HUES48 (cell line): ENCODE measurements at regions not wholly inside any gene's neighbourhood (a gene's known extent, or its start where the extent isn't known, plus 50 kb on each side); places are given as distances from the start of the nearest gene placed in this dataset.

Source experiments
- H3K27ac ChIP-seq: one replicate; pipeline ENCODE4 v1.7.0; 2013; ENCODE audit warnings: low read depth, low read length, inconsistent platforms
- H3K27me3 ChIP-seq: 2 replicates; pipeline ENCODE4 v1.6.1; 2013; ENCODE audit warnings: mild to moderate bottlenecking, low read length; ENCODE audit not compliant: control insufficient read depth, insufficient read depth
- H3K36me3 ChIP-seq: 2 replicates; pipeline ENCODE4 v1.6.1; 2013; ENCODE audit warnings: low read length; ENCODE audit not compliant: control insufficient read depth, insufficient read depth
- H3K4me1 ChIP-seq: 2 replicates; pipeline ENCODE4 v1.6.1; 2013; ENCODE audit warnings: mild to moderate bottlenecking, low read length; ENCODE audit not compliant: control insufficient read depth, insufficient read depth
- H3K4me3 ChIP-seq: 2 replicates; pipeline ENCODE4 v1.5.1; 2013; ENCODE audit warnings: mild to moderate bottlenecking, low read depth, low read length
- H3K9ac ChIP-seq: 2 replicates; pipeline ENCODE4 v1.6.1; 2013; ENCODE audit warnings: mild to moderate bottlenecking, low read depth, low read length, moderate library complexity
- H3K9me3 ChIP-seq: 2 replicates; pipeline ENCODE4 v1.6.1; 2013; ENCODE audit warnings: low read length; ENCODE audit not compliant: control insufficient read depth, insufficient read depth

DNA sequence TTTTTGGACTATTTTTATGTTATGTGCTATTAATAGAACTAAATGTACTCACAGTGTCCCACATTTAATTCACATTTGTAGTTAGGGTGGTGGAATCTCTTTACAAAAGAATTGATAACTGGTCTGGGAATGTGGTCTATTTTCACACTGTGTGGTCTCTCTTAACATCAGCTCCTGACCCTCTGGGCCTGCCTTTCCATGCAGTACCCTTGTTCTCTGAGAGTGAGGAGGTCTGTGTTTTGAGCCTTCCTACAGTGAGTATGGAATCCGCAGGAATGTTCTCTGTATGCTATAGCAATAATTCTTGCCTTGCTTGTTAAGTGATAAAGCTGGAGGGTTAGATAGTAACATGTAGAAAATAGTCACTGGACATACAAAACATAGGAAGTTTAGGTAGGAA lies 717.3 kb upstream of the POU3F2 start:
- H3K27me3 ChIP-seq: no peaks in the 10 kb centered on the region
- no peak overlapping the region for H3K27ac ChIP-seq
- H3K9ac ChIP-seq: no peak overlapping the region; the same call in 1 of the 2 replicates
- H3K36me3 ChIP-seq: no peaks in the 10 kb centered on the region
- no peaks in the 10 kb centered on the region for H3K9me3 ChIP-seq
- H3K4me3 ChIP-seq: no peak overlapping the region
- H3K4me1 ChIP-seq: peaks cover 21% of the 10 kb centered on the region; the same call in 1 of the 2 replicates

- H3K27ac ChIP-seq: no peak overlapping the region
Measured at GRCh38 chr6:98118397-98119045, 715.9 kb upstream of the POU3F2 start.

GRCh38 chr6:98124171-98124570 lies 710.2 kb upstream of the POU3F2 start:
- Histone ChIP-seq H3K4me1 (peaks cover 13% of the 10 kb centered on the region; the same call in 1 of the 2 replicates), H3K4me3 (no peak overlapping the region), H3K9ac (no peak overlapping the region), H3K36me3 (no peaks in the 10 kb centered on the region), H3K27ac (no peak overlapping the region), H3K9me3 (no peaks in the 10 kb centered on the region), H3K27me3 (no peaks in the 10 kb centered on the region)

More at GRCh38 chr6:98118397-98119045, 715.9 kb upstream of the POU3F2 start:
- H3K9me3 ChIP-seq: no peaks in the 10 kb centered on the region
- no peaks in the 10 kb centered on the region for H3K36me3 ChIP-seq
- H3K4me3 ChIP-seq: no peak overlapping the region
- no peak overlapping the region for H3K9ac ChIP-seq
- H3K4me1 ChIP-seq: peaks cover 21% of the 10 kb centered on the region; the same call in 1 of the 2 replicates
- no peaks in the 10 kb centered on the region for H3K27me3 ChIP-seq

GRCh38 chr6:98131290-98131990 lies 702.9 kb upstream of the POU3F2 start:
- Histone ChIP-seq H3K4me1 (peaks cover 15% of the 10 kb centered on the region; the same call in 1 of the 2 replicates), H3K4me3 (no peak overlapping the region), H3K27me3 (no peaks in the 10 kb centered on the region), H3K9ac (no peak overlapping the region), H3K9me3 (no peaks in the 10 kb centered on the region), H3K36me3 (no peaks in the 10 kb centered on the region), H3K27ac (no peak overlapping the region)

DNA sequence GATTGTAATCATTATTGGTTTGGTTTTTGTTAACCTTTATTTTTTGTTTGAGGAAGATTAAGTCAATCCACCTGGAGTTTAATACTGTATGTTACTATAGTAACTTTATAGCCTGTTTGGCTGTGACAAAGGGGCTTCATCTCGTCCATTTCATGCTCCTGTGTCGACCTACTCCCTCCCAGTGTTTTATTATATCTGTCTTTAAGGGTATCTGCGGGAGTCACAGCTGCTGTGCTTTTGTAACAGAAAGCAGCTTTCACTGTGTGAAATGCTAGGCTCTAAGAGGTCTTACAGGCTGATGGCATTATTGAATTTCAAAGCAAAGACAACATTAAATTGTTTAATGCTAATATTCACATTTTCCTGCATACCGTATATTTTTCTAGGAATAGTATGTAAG lies 698.0 kb upstream of the POU3F2 start:
- Histone ChIP-seq H3K27ac (peak overlapping the region; percentile 70), H3K4me3 (no peak overlapping the region), H3K4me1 (peaks cover 22% of the 10 kb centered on the region; the same call in 1 of the 2 replicates), H3K9me3 (no peaks in the 10 kb centered on the region; the same call in 1 of the 2 replicates), H3K27me3 (no peaks in the 10 kb centered on the region), H3K9ac (no peak overlapping the region), H3K36me3 (no peaks in the 10 kb centered on the region)

GRCh38 chr6:98137391-98137790 lies 697.0 kb upstream of the POU3F2 start:
- Histone ChIP-seq H3K4me1 (peaks cover 22% of the 10 kb centered on the region; the same call in 1 of the 2 replicates), H3K36me3 (no peaks in the 10 kb centered on the region), H3K4me3 (no peak overlapping the region), H3K9me3 (peaks cover 11% of the 10 kb centered on the region), H3K27me3 (no peaks in the 10 kb centered on the region), H3K9ac (no peak overlapping the region), H3K27ac (peak overlapping the region; percentile 70)

GRCh38 chr6:98142839-98143238 lies 691.5 kb upstream of the POU3F2 start:
- Histone ChIP-seq H3K27ac (no peak overlapping the region), H3K27me3 (no peaks in the 10 kb centered on the region), H3K4me3 (no peak overlapping the region), H3K36me3 (no peaks in the 10 kb centered on the region), H3K4me1 (0 out of 2 replicates have a peak, but pooled peaks cover under 1% of the 10 kb centered on the region), H3K9ac (no peak overlapping the region), H3K9me3 (peaks cover 22% of the 10 kb centered on the region)

GRCh38 chr6:98146656-98147055 lies 687.7 kb upstream of the POU3F2 start:
- no peak overlapping the region for H3K9ac ChIP-seq
- H3K36me3 ChIP-seq: no peaks in the 10 kb centered on the region
- peaks cover 19% of the 10 kb centered on the region for H3K9me3 ChIP-seq
- no peaks in the 10 kb centered on the region for H3K27me3 ChIP-seq
- no peak overlapping the region for H3K27ac ChIP-seq
- no peaks in the 10 kb centered on the region for H3K4me1 ChIP-seq
- no peak overlapping the region for H3K4me3 ChIP-seq

GRCh38 chr6:98156580-98156979 lies 677.8 kb upstream of the POU3F2 start:
- Histone ChIP-seq H3K4me1 (no peaks in the 10 kb centered on the region), H3K9me3 (no peaks in the 10 kb centered on the region), H3K27me3 (no peaks in the 10 kb centered on the region)

DNA sequence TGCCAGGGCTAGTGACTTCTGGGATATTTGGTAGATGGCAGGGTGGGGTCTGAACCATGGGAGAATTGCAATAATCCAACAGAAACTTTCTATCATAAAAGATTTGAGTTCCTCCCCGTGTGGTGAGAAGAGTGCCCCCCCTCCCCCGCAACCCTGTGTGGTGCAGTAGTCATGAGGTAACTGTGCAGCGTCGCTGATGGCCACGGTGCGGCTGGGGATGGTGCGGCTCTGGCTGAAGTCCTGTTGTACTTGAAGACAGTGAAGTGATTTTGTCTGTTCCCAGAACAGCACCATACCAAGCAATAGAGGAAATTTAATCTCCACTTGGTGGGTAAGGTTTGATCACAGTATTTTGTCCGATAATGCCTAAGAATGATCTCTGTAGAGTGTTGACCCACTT lies 654.8 kb upstream of the POU3F2 start:
- Histone ChIP-seq H3K4me1 (no peaks in the 10 kb centered on the region), H3K9me3 (no peaks in the 10 kb centered on the region), H3K4me3 (no peak overlapping the region), H3K9ac (no peak overlapping the region), H3K27me3 (no peaks in the 10 kb centered on the region), H3K27ac (no peak overlapping the region), H3K36me3 (no peaks in the 10 kb centered on the region)

More at GRCh38 chr6:98156580-98156979, 677.8 kb upstream of the POU3F2 start:
- Histone ChIP-seq H3K9ac (no peak overlapping the region), H3K27ac (no peak overlapping the region), H3K36me3 (no peaks in the 10 kb centered on the region), H3K4me3 (no peak overlapping the region)

DNA sequence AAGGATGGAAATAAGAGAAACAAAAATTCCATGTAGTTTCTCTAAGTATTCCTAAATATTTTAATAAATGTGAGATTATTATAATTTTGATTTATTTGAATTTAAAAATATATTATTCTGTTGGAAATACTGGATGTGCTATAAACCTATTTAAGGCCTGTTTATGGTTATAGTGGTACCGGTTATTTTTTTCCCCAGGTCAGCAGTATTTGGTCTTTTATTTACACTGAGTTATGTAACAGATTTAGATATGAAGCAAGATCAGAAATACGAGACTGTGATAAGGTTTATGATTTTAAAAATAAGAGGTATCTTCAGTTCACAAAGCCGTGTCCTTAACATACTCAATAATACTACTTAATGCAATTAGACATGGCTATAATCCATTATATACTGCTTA lies 634.3 kb upstream of the POU3F2 start:
- no peaks in the 10 kb centered on the region for H3K36me3 ChIP-seq
- H3K9me3 ChIP-seq: no peaks in the 10 kb centered on the region
- no peaks in the 10 kb centered on the region for H3K4me1 ChIP-seq
- H3K27ac ChIP-seq: no peak overlapping the region
- no peak overlapping the region for H3K9ac ChIP-seq
- no peaks in the 10 kb centered on the region for H3K27me3 ChIP-seq
- H3K4me3 ChIP-seq: no peak overlapping the region
